Activated CD8-positive, alpha-beta memory T cell treated with anti-CD3 and anti-CD28 coated beads, Interleukin-2, amount 50 U/mL, for 48 hours (primary cell): ENCODE measurements at regions not wholly inside any gene's neighbourhood (a gene's known extent, or its start where the extent isn't known, plus 50 kb on each side); places are given as distances from the start of the nearest gene placed in this dataset.

Source experiments
- DNase-seq: peaks from one replicate; pipeline ENCODE4 v3.0.0-alpha.2; 2020

DNA sequence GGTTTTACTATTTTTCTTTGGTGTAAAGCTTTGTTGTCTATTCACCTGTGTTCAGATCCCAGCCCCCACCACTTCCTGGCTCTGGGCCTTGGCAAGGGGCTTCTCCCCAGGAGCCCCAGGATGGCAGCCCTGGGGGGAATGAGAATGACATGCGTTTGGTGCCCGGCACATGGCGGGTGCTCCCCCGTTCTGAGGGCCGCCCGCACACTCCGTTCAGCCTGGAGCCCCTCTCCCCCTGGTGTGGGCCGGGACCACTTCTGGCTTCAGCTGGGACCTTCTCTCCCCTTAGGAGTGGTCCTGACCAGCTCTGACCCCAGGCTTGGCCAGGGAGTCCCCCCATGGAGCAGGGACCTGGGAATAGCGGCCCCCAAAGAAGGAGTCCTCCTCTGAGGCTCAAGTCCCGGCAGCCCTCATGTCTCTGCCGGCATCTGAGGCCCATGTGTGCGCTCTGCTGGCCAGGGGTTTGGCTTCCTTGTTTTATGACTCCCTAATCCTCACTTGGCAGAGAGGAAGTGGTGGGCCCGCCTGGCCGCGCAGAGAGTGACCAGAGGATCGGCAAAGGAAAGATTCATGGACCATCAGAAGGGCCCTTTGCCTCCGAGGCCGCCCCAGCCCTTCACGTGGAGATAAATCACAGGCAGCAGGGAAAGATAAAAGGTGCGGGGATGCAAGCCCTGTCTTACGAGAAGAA, 57.0 kb upstream of the LMX1B start:
- no peak for DNase-seq

DNA sequence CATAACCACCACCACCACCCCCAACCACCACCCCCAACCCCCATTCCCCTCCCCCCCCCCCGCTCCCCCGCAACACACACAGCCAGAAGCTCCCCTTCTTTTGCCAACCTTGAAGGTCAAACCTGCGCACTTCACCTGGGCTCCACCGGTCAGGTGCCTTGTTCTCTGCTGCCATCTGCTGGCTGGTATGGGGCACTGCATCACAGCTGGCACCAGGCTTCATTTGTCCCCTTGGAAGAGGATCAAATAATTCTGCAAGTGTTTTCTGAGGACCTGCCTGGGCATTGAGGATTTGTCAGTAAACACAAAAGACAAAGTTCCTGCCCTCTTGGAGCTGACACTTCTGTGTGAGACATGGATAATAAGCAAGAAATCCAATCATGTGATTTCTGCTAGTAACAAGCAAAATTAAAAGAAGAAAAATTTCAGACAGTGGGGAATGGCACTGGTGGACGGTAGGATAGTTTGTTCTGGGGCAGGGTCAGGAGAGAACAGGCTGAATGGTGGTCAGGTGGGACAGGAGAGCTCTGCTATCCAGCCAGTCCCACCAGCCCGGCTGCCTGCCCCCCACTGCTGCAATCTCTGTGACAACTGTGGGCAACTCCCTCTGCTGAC, 55.6 kb upstream of the LMX1B start:
- peak; percentile 90 for DNase-seq

DNA sequence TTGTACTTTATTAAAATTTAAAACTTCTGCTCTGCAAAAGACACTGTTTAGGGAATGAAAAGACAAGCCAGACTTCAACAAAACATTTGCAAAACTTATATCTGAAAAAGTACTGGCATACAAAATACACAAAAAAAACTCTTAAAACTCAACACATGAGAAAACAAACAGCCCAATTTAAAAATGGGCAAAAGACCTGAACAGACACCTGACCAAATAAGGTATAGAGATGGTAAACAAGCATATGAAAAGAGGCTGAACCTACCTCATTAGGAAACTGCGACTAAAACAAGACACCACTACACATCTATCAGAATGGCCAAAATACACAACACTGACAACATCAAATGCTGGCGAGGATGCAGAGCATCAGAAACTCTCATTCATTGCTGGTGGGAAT, 54.4 kb upstream of the LMX1B start:
- DNase-seq = no peak

DNA sequence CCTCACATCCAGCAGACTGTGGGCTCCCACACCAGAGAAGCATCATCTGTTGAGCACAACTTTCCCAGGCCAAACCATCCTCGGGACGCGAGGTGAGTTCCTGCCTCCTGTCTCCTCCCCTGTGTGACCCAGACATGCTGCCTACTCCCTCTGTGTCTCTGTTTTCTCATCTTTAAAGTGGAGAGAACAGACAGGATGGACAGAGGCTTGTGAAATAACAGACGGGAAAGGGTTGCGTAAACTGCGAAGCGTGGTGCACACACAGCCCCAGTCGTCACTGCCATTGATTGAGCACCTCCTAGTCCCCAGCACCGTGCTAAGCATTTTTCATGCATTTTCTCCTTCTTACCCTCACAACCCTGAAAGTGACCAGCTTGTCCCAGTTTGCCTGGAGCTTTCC, 52.1 kb upstream of the LMX1B start:
- DNase-seq = no peak

DNA sequence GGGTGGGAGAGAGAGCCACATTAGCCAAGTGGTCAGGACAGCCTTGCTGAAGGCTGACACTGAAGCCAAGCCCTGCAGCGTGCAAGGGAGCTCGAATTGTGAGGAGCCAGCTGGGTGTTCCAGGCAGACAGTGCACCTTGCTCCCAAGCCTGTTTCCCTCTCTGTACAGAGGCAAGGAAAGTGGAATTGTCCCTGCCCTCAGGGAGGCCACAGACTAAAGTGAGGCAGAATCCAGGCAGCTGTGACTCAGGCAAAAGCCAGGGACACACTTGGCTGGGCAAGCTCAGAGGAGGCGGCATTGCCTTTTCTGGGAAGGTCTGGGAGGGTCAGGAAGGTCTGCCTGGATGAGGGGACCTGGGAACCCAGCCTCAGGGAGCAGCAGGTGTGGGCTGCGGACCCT, 50.2 kb upstream of the LMX1B start:
- DNase-seq = no peak
